Hematopoietic multipotent progenitor cell treated with erythropoietin and hydrocortisone succinate and interleukin-3 and kit ligand, for 17 days (in vitro differentiated cells): ENCODE measurements at regions not wholly inside any gene's neighbourhood (a gene's known extent, or its start where the extent isn't known, plus 50 kb on each side); places are given as distances from the start of the nearest gene placed in this dataset.

Experiments
- DNase-seq: peaks from one replicate; pipeline ENCODE4 v3.0.0-alpha.2; 2015; ENCODE audit warnings: low spot score

GRCh38 chr1:213884402-213884801, 103.4 kb upstream of the PROX1 start:
- no peak for DNase-seq

GRCh38 chr1:213884942-213885341, 102.8 kb upstream of the PROX1 start:
- DNase-seq: no peak

- DNase-seq: no peak
Measured at GRCh38 chr1:213887842-213888241, 99.9 kb upstream of the PROX1 start.

GRCh38 chr1:213891989-213892902, 95.5 kb upstream of the PROX1 start:
- DNase-seq: no peak

GRCh38 chr1:213898684-213899083, 89.1 kb upstream of the PROX1 start:
- no peak for DNase-seq

- DNase-seq: no peak
Measured at GRCh38 chr1:213899413-213899812, 88.4 kb upstream of the PROX1 start.

- DNase-seq: no peak
Measured at GRCh38 chr1:213905344-213905743, 82.4 kb upstream of the PROX1 start.

GRCh38 chr1:213908521-213908920, 79.3 kb upstream of the PROX1 start:
- DNase-seq: no peak

GRCh38 chr1:213914392-213914791, 73.4 kb upstream of the PROX1 start:
- no peak for DNase-seq

GRCh38 chr1:213921311-213921710, 66.5 kb upstream of the PROX1 start:
- DNase-seq: no peak

GRCh38 chr1:213921712-213922111, 66.1 kb upstream of the PROX1 start:
- DNase-seq: no peak

- no peak for DNase-seq
Measured at GRCh38 chr1:213925531-213926182, 62.1 kb upstream of the PROX1 start.

GRCh38 chr1:213927846-213928245, 59.9 kb upstream of the PROX1 start:
- no peak for DNase-seq

GRCh38 chr1:213929398-213929797, 58.4 kb upstream of the PROX1 start:
- DNase-seq: no peak

GRCh38 chr1:213931836-213932235, 55.9 kb upstream of the PROX1 start:
- no peak for DNase-seq

GRCh38 chr1:213933336-213933735, 54.4 kb upstream of the PROX1 start:
- DNase-seq: no peak

- no peak for DNase-seq
Measured at GRCh38 chr1:213934649-213935048, 53.1 kb upstream of the PROX1 start.

GRCh38 chr1:213936571-213936970, 51.2 kb upstream of the PROX1 start:
- no peak for DNase-seq
